ENCODE measurements at regions not wholly inside any gene's neighbourhood (a gene's known extent, or its start where the extent isn't known, plus 50 kb on each side); places are given as distances from the start of the nearest gene placed in this dataset.

DNA sequence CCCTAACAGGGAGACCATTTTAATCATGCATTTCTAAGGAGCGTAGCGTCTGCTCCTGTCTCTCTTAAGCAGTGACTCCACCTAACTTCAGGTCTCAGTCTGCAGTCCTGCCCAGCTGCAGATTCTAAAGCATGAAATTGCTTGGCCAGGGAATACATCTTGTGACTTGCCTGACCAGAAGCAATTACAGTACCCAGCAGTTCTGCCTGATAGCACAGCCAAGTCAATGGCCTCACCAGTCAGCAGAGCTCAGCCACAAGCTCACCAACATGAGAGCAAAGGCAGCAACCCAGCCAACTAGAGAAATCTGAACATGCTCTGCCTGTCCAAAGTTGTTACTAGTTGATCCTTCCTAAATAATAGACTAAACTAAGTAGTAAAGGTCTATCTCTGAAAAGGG lies 2011.9 kb upstream of the PCDH10 start:
- Histone ChIP-seq H3K27me3 (replicated peaks) (no peaks in the 10 kb centered on the region), H3K27ac (no peak overlapping the region), H3K4me3 (ENCODE audit: low read depth, low read length) (no peak overlapping the region), H3K36me3 (replicated peaks) (no peaks in the 10 kb centered on the region)
- DNase-seq = no peak
- in situ Hi-C loops (cut with HindIII; ENCODE audit: low pct_ligation_motif_present, low sequenced_read_pairs) = no loop called here
- TF ChIP-seq, protein P1, sequence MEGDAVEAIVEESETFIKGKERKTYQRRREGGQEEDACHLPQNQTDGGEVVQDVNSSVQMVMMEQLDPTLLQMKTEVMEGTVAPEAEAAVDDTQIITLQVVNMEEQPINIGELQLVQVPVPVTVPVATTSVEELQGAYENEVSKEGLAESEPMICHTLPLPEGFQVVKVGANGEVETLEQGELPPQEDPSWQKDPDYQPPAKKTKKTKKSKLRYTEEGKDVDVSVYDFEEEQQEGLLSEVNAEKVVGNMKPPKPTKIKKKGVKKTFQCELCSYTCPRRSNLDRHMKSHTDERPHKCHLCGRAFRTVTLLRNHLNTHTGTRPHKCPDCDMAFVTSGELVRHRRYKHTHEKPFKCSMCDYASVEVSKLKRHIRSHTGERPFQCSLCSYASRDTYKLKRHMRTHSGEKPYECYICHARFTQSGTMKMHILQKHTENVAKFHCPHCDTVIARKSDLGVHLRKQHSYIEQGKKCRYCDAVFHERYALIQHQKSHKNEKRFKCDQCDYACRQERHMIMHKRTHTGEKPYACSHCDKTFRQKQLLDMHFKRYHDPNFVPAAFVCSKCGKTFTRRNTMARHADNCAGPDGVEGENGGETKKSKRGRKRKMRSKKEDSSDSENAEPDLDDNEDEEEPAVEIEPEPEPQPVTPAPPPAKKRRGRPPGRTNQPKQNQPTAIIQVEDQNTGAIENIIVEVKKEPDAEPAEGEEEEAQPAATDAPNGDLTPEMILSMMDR (IDR thresholded peaks at IDR 0.05; ENCODE audit: low read depth, low read length, missing control alignments) = no peak

DNA sequence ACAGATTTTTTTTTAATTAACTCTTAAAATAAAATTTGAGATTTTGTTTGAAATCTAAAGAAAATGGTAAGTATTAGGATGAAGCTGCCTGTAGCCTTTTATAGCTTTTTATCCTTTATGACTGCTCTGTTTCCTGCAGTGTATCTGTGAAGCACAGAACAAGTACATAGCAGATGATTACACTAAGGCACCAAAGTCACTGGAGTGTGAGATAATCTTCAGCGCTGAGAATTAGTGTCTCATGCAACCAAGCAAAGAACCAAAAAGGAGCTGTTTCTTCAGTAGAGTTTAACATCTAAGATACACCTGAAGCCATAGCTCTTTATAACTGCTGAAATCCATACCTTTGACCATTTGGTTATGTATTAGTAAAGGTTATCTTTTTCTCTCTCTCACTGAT lies 1989.8 kb upstream of the PCDH10 start:
- H3K27me3 ChIP-seq (replicated peaks) = no peaks in the 10 kb centered on the region
- no peaks in the 10 kb centered on the region for H3K36me3 ChIP-seq (replicated peaks)
- no peak overlapping the region for H3K4me3 ChIP-seq (ENCODE audit: low read depth, low read length)
- DNase-seq = no peak
- TF ChIP-seq, protein P1 (IDR thresholded peaks at IDR 0.05; ENCODE audit: low read depth, low read length, missing control alignments) = no peak
- no peak overlapping the region for H3K27ac ChIP-seq
- in situ Hi-C loops (cut with HindIII; ENCODE audit: low pct_ligation_motif_present, low sequenced_read_pairs) = no loop called here

DNA sequence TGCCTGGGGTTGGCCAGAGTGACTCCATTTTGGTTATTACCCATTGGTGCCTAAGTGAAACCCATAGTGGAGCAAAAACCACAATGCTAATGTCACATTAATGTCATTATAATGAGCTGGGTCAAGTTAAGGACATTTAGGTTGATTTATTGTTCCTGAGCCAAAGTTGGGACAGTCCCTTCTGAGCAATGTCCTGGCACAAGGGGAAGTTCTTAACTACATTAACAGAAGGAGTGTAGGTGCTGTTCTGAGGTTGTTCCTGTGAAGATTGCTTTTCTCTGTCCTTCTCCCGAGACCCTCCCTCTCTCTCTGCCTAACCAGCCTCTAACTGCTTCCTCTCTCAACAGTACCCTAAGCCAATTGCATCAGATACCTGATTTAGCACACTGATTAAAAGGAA lies 1956.8 kb upstream of the PCDH10 start:
- Histone ChIP-seq H3K27ac (no peak overlapping the region), H3K27me3 (replicated peaks) (no peaks in the 10 kb centered on the region), H3K36me3 (replicated peaks) (no peaks in the 10 kb centered on the region), H3K4me3 (ENCODE audit: low read depth, low read length) (no peak overlapping the region)
- in situ Hi-C loops (cut with HindIII; ENCODE audit: low pct_ligation_motif_present, low sequenced_read_pairs) = no loop called here
- TF ChIP-seq, protein P1 (IDR thresholded peaks at IDR 0.05; ENCODE audit: low read depth, low read length, missing control alignments) = no peak
- DNase-seq = no peak

DNA sequence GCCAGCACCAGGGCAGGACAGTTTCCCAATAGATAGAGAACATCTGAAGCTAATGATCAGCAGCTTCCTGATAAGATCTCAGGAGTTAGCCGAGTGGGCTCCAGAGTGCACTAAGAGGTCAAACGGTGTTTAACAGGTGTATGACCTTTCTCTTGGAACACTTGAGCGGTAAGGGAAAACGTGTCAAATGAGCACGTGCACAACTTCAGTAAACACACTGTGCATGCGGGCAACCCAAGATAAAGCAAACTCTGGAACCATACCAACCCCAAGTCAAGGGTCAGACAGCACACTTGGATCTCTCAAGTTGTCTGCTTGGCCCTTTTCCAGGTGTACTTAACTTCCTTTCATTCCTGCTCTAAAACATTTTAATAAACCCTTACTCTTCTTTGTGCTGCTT lies 1941.5 kb upstream of the PCDH10 start:
- in situ Hi-C loops (cut with HindIII; ENCODE audit: low pct_ligation_motif_present, low sequenced_read_pairs) = no loop called here
- TF ChIP-seq, protein P1 (IDR thresholded peaks at IDR 0.05; ENCODE audit: low read depth, low read length, missing control alignments) = no peak
- no peaks in the 10 kb centered on the region for H3K36me3 ChIP-seq (replicated peaks)
- H3K27ac ChIP-seq = no peak overlapping the region
- no peak for DNase-seq
- no peaks in the 10 kb centered on the region for H3K27me3 ChIP-seq (replicated peaks)
- no peak overlapping the region for H3K4me3 ChIP-seq (ENCODE audit: low read depth, low read length)

DNA sequence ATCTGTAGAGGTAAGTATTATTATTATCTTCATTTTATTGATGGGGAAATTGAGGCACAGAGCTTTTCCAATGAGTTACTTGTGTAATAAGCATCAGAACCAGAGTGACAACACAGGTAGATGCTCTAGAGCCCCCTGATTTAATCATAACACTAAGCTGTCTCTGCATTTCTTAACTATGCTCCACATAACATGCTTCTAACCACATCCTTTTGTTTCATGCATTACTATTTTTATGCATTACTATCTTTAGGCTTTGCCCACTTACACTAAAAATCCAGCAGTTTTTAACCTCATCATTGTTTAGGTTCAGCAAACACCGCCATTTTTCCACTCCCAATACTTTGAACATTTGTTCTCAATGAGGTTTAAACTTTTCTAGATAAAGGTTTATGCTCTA lies 1900.8 kb upstream of the PCDH10 start:
- DNase-seq = no peak
- TF ChIP-seq, protein P1 (IDR thresholded peaks at IDR 0.05; ENCODE audit: low read depth, low read length, missing control alignments) = no peak

DNA sequence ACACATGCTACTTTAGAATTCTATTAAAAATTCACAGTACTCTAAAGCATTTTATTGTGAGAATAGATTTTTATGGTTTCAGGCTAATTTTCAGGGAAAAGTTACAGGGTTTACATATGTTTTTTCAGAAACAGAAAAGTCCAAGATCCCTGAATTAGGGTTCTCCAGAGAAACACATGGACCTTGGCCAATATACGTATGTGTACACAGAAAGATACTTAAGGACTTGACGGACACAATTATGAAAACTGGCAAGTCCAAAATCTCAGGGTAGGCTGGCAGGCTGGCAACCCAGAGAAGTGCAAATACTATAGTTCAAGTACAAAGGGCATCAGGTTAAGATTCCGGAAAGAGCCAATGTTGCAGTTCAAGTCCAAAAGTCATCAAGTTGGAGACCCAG lies 1897.8 kb upstream of the PCDH10 start:
- in situ Hi-C loops (cut with HindIII; ENCODE audit: low pct_ligation_motif_present, low sequenced_read_pairs) = no loop called here
- TF ChIP-seq, protein P1 (IDR thresholded peaks at IDR 0.05; ENCODE audit: low read depth, low read length, missing control alignments) = no peak
- no peaks in the 10 kb centered on the region for H3K36me3 ChIP-seq (replicated peaks)

More for the DNA sequence above, 1900.8 kb upstream of the PCDH10 start:
- Histone ChIP-seq H3K27me3 (replicated peaks) (no peaks in the 10 kb centered on the region), H3K27ac (no peak overlapping the region), H3K36me3 (replicated peaks) (no peaks in the 10 kb centered on the region), H3K4me3 (ENCODE audit: low read depth, low read length) (no peak overlapping the region)
- in situ Hi-C loops (cut with HindIII; ENCODE audit: low pct_ligation_motif_present, low sequenced_read_pairs) = no loop called here

More for the DNA sequence above, 1897.8 kb upstream of the PCDH10 start:
- Histone ChIP-seq H3K4me3 (ENCODE audit: low read depth, low read length) (no peak overlapping the region), H3K27me3 (replicated peaks) (no peaks in the 10 kb centered on the region), H3K27ac (no peak overlapping the region)
- no peak for DNase-seq

Data from brain microvascular endothelial cell (primary cell).